PC-9 (cell line): ENCODE measurements at regions not wholly inside any gene's neighbourhood (a gene's known extent, or its start where the extent isn't known, plus 50 kb on each side); places are given as distances from the start of the nearest gene placed in this dataset.
"Not testable (repeated sequence)": the region's sequence is repeated elsewhere in the genome, so short reads cannot be mapped to it uniquely, and the experiment has no call there.

Source experiments
- BruUV-seq: library from RNA; stranded (reverse); fragments of 400-500 nt; replicated peaks from 2 replicates; lab custom pipeline; 2021; lab: Mats Ljungman, UMichigan
- CTCF ChIA-PET: fragments of 300-600 bp; sonication (Branson Sonifier 250); formaldehyde crosslinking; loops from one replicate; lab custom pipeline; 2022; ENCODE audit warnings: antibody characterized with exemption; lab: Charles Lee
- POLR2A ChIA-PET: fragments of 300-600 bp; sonication (Branson Sonifier 250); formaldehyde crosslinking; loops from one replicate; lab custom pipeline; 2022; ENCODE audit warnings: antibody characterized with exemption; ENCODE audit not compliant: unreplicated experiment; lab: Charles Lee
- DNase-seq, 2 experiments: peaks; one replicate each; pipeline versions ENCODE4 v3.0.0 to v3.0.0-alpha.2; 2015 to 2022; ENCODE audit warnings: mixed read lengths in 1 of 2
- H2AFZ ChIP-seq: fragments of 200-600 bp; sonication (generic); 2 replicates; pipeline ENCODE4 v1.8.1; 2017; ENCODE audit warnings: antibody characterized with exemption
- H3F3A ChIP-seq: fragments of 200-600 bp; sonication (generic); 2 replicates; pipeline ENCODE4 v1.8.1; 2017; ENCODE audit warnings: antibody characterized with exemption, mild to moderate bottlenecking, low read depth; ENCODE audit not compliant: insufficient read depth
- H3K27ac ChIP-seq: fragments of 200-600 bp; sonication (generic); 2 replicates; pipeline ENCODE4 v1.6.1; 2016; ENCODE audit warnings: mixed run types
- H3K27me3 ChIP-seq: fragments of 200-600 bp; sonication (generic); 2 replicates; pipeline ENCODE4 v1.6.1; 2016; ENCODE audit warnings: low read depth, mixed run types; ENCODE audit not compliant: insufficient read depth
- H3K36me3 ChIP-seq: fragments of 200-600 bp; sonication (generic); 2 replicates; pipeline ENCODE4 v1.6.1; 2016; ENCODE audit warnings: low read depth, mixed run types
- H3K4me1 ChIP-seq: fragments of 200-600 bp; sonication (generic); replicated peaks from 2 replicates; pipeline ENCODE4 v1.6.1; 2016; ENCODE audit warnings: mixed run types; ENCODE audit not compliant: insufficient read depth
- H3K4me2 ChIP-seq: fragments of 200-600 bp; sonication (generic); 2 replicates; pipeline ENCODE4 v1.6.1; 2017; ENCODE audit warnings: mixed run types
- H3K4me3 ChIP-seq: fragments of 200-600 bp; sonication (generic); 2 replicates; pipeline ENCODE4 v1.6.1; 2016; ENCODE audit warnings: mixed run types
- H3K79me2 ChIP-seq: fragments of 200-600 bp; sonication (generic); 2 replicates; pipeline ENCODE4 v1.6.1; 2017; ENCODE audit warnings: low read depth, mixed run types
- H3K9me2 ChIP-seq: fragments of 200-600 bp; sonication (generic); 2 replicates; pipeline ENCODE4 v1.8.1; 2017; ENCODE audit warnings: mild to moderate bottlenecking; ENCODE audit not compliant: insufficient read depth
- H3K9me3 ChIP-seq: fragments of 200-600 bp; sonication (generic); 2 replicates; pipeline ENCODE4 v1.8.1; 2016; ENCODE audit warnings: low read depth; ENCODE audit not compliant: insufficient read depth
- H4K20me1 ChIP-seq: fragments of 200-600 bp; sonication (generic); 2 replicates; pipeline ENCODE4 v1.8.1; 2017; ENCODE audit not compliant: insufficient read depth
- EZH2 ChIP-seq: fragments of 200-600 bp; sonication (generic); IDR thresholded peaks from 2 replicates; pipeline ENCODE4 v1.8.0; 2017; ENCODE audit warnings: antibody characterized with exemption, low read depth
- intact Hi-C: fragments of 100-400 bp; cut with micrococcal nuclease; formaldehyde crosslinking; loops from one replicate; pipeline ENCODE4 v1.10.0; 2022; ENCODE audit not compliant: unreplicated experiment
- TF ChIP-seq, protein P1 (sequence below): fragments of 200-600 bp; sonication (generic); conservative IDR thresholded peaks from 2 replicates; pipeline ENCODE4 v1.6.1; 2017; ENCODE audit warnings: mixed run types, antibody characterized with exemption, mild to moderate bottlenecking, moderate library complexity

DNA sequence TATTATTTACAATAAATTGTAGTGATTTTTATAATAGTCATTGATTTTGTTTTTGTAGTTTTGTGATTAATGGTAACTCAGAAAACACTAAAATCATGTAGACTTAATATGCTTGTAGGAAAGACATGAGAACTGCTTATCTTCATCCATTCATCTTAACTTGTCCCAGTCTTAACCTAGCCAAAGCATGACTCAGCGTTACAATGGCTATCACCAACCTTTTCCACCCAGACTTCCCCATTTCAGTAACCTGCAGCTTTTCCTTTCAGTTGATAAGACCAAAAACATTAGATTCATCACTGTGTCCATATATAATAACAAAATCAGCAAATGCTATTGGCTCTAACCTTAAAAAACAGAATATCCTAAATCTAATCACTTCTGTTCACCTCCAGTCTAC, 106.2 kb upstream of the KLF8 start:
- no peak overlapping the region for H3K4me2 ChIP-seq
- no peaks in the 10 kb centered on the region for H4K20me1 ChIP-seq
- no peak overlapping the region for H2AFZ ChIP-seq
- no peak overlapping the region for H3K4me3 ChIP-seq
- H3K9me2 ChIP-seq = no peaks in the 10 kb centered on the region
- DNase-seq = no peak
- intact Hi-C loops = no loop called here
- no peaks in the 10 kb centered on the region for H3K9me3 ChIP-seq
- no peaks in the 10 kb centered on the region for H3K27me3 ChIP-seq
- H3K79me2 ChIP-seq = no peaks in the 10 kb centered on the region
- ChIA-PET POLR2A (interaction anchor here (1.5 kb wide), 1 partner anchor 108 kb away, joined by 4 read pairs; no protein-coding TSS in a partner anchor), CTCF (no interaction called here)
- no peak for TF ChIP-seq EZH2
- TF ChIP-seq, protein P1, sequence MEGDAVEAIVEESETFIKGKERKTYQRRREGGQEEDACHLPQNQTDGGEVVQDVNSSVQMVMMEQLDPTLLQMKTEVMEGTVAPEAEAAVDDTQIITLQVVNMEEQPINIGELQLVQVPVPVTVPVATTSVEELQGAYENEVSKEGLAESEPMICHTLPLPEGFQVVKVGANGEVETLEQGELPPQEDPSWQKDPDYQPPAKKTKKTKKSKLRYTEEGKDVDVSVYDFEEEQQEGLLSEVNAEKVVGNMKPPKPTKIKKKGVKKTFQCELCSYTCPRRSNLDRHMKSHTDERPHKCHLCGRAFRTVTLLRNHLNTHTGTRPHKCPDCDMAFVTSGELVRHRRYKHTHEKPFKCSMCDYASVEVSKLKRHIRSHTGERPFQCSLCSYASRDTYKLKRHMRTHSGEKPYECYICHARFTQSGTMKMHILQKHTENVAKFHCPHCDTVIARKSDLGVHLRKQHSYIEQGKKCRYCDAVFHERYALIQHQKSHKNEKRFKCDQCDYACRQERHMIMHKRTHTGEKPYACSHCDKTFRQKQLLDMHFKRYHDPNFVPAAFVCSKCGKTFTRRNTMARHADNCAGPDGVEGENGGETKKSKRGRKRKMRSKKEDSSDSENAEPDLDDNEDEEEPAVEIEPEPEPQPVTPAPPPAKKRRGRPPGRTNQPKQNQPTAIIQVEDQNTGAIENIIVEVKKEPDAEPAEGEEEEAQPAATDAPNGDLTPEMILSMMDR = no peak
- no peak overlapping the region for H3K27ac ChIP-seq
- H3K4me1 ChIP-seq = 0 out of 2 replicates have a peak, but pooled peaks cover 12% of the 10 kb centered on the region
- no TSS peak for BruUV-seq
- no peaks in the 10 kb centered on the region for H3K36me3 ChIP-seq
- no peaks in the 10 kb centered on the region for H3F3A ChIP-seq

DNA sequence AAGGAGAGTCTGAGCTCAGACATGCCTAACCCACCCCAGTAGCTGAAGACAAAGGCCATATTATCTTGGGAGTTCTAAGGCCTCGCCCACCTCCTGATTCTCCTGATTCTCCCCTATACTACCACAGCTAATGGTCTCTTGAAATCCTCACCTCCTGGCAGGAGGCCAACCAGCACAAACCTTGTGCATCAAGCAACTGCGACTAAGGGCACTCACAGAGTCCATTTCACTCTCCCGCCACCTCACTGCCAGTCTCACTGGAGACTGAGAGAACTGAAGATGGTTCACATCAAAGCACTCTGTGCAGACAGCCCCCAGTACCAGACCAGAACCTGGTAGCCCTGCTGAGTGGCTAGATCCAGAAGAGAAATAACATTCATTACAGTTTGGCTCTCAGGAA, 102.1 kb upstream of the KLF8 start:
- Histone ChIP-seq H3K27me3 (no peaks in the 10 kb centered on the region), H4K20me1 (no peaks in the 10 kb centered on the region), H3K4me3 (no peak overlapping the region), H3K4me2 (no peak overlapping the region), H3K27ac (no peak overlapping the region), H3K4me1 (0 out of 2 replicates have a peak, but pooled peaks cover under 1% of the 10 kb centered on the region), H3F3A (no peaks in the 10 kb centered on the region), H3K79me2 (no peaks in the 10 kb centered on the region), H3K9me2 (no peaks in the 10 kb centered on the region), H2AFZ (no peak overlapping the region), H3K9me3 (no peaks in the 10 kb centered on the region), H3K36me3 (no peaks in the 10 kb centered on the region)
- no peak for TF ChIP-seq EZH2
- TF ChIP-seq, protein P1 = no peak
- no peak for DNase-seq
- POLR2A ChIA-PET = no interaction called here
- intact Hi-C loops = no loop called here
- BruUV-seq = no TSS peak
- CTCF ChIA-PET = no interaction called here

DNA sequence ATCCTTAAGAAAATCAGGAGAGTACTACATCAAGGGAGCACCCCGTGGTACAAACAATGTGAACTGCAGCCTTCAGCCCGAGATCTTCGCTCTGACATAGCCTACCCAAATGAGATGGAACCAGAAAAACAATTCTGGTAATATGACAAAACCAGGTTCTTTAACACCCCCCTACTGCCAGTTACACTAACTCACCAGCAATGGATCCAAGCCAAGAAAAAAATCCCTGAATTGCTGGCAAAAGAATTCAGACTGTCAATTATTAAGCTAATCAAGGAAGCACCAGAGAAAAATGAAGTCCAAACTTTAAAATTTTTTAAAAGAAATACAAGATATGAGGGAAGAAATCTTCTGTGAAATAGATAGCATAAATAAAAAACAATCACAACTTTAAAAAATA, 101.7 kb upstream of the KLF8 start:
- no peak for DNase-seq
- Histone ChIP-seq H3K27me3 (no peaks in the 10 kb centered on the region), H3K4me2 (no peak overlapping the region), H3K79me2 (no peaks in the 10 kb centered on the region), H3K4me3 (no peak overlapping the region), H4K20me1 (no peaks in the 10 kb centered on the region), H3K4me1 (no peaks in the 10 kb centered on the region), H3K9me2 (no peaks in the 10 kb centered on the region), H3K36me3 (no peaks in the 10 kb centered on the region), H3K9me3 (no peaks in the 10 kb centered on the region), H2AFZ (no peak overlapping the region), H3F3A (no peaks in the 10 kb centered on the region), H3K27ac (no peak overlapping the region)
- no TSS peak for BruUV-seq
- no peak for TF ChIP-seq EZH2
- TF ChIP-seq, protein P1 = no peak
- intact Hi-C loops = no loop called here
- CTCF ChIA-PET = no interaction called here
- POLR2A ChIA-PET = no interaction called here

DNA sequence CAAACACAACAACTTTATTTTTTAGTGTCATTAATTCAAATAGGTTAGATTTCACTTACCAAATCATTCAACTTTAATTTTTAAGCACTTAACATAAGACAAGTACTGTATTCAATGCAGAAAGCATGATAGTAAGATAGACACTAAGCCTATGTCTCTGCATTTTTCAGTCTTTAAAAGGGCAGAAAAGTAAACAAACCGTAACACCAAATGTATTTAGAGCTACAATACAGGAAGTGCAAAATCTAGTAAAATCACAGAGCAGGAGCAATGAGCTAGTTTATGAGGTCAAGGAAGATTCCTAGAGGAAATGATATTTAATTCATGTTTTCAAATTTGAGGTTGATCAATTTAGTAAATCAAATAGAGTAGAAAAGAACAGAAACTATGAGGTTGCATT, 68.0 kb upstream of the KLF8 start:
- POLR2A ChIA-PET, H3K4me2 ChIP-seq, CTCF ChIA-PET, H3K4me3 ChIP-seq, H3K79me2 ChIP-seq, H3K36me3 ChIP-seq, H3K27me3 ChIP-seq, H3K9me3 ChIP-seq, H3K27ac ChIP-seq, BruUV-seq, H2AFZ ChIP-seq, H3F3A ChIP-seq, H3K9me2 ChIP-seq, H3K4me1 ChIP-seq, DNase-seq, H4K20me1 ChIP-seq: not testable (repeated sequence)
- intact Hi-C loops = loop anchor here (10.0 kb wide), 1 partner anchor 71 kb away; the partner anchor contains the start of gene KLF8
